ENCODE measurements at regions not wholly inside any gene's neighbourhood (a gene's known extent, or its start where the extent isn't known, plus 50 kb on each side); places are given as distances from the start of the nearest gene placed in this dataset.
"Not testable (repeated sequence)": the region's sequence is repeated elsewhere in the genome, so short reads cannot be mapped to it uniquely, and the experiment has no call there.

- in situ Hi-C loops (cut with MboI; ENCODE audit: low sequenced_read_pairs): not testable (repeated sequence)
These were observed 127.5 kb downstream of the TMEM121 start for GRCh38 chr14:105653921-105654320.

GRCh38 chr14:105659255-105659654 lies 132.9 kb downstream of the TMEM121 start:
- in situ Hi-C loops (cut with MboI; ENCODE audit: low sequenced_read_pairs): not testable (repeated sequence)

- in situ Hi-C loops (cut with MboI; ENCODE audit: low sequenced_read_pairs): no loop called here
These were observed 133.6 kb downstream of the TMEM121 start for GRCh38 chr14:105659935-105660527.

GRCh38 chr14:105660816-105661531 lies 134.6 kb downstream of the TMEM121 start:
- in situ Hi-C loops (cut with MboI; ENCODE audit: low sequenced_read_pairs): no loop called here

DNA sequence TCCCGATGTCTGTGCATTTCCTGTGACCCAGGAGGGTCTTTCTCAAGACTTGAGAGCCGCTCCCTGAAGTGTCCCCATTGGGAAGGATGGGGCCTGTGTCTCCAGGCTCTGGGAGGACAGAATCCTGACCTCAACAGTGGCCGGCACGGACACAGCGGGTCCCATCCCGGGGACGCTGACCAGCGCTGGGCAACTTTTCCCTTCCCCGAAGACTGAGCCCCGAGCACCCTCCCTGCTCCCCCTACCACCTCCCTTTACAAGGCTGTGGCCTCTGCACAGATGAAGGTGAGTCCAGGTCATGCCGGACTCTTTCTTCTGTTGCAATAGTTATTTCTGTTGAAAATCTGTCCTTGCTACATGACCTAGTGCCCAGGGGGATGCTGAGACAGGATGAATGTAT lies 135.7 kb downstream of the TMEM121 start:
- in situ Hi-C loops (cut with MboI; ENCODE audit: low sequenced_read_pairs): not testable (repeated sequence)

GRCh38 chr14:105662592-105662991 lies 136.2 kb downstream of the TMEM121 start:
- in situ Hi-C loops (cut with MboI; ENCODE audit: low sequenced_read_pairs): not testable (repeated sequence)

DNA sequence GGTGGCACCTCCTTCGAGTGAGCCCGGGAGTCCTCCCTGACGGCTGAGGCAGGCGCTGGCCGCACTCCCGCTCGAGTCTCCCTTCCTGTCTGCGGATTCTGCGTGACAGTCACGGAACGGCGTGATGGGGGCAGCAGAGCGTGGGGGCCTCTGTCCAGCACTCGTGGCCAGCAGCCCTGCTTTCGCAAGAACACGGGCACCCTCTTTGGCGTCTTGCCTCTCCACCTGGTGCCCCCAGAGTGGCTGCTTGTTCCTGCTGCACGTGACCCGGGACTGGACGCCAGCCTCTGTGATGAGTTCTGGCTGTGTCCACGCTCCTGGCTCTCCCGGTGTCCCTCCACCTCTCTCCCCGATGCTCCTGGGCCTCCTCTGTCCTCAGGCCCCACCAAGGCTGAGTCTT lies 136.9 kb downstream of the TMEM121 start:
- in situ Hi-C loops (cut with MboI; ENCODE audit: low sequenced_read_pairs): not testable (repeated sequence)

GRCh38 chr14:105663818-105664596 lies 137.6 kb downstream of the TMEM121 start:
- in situ Hi-C loops (cut with MboI; ENCODE audit: low sequenced_read_pairs): not testable (repeated sequence)

GRCh38 chr14:105664691-105665090 lies 138.3 kb downstream of the TMEM121 start:
- in situ Hi-C loops (cut with MboI; ENCODE audit: low sequenced_read_pairs): no loop called here

DNA sequence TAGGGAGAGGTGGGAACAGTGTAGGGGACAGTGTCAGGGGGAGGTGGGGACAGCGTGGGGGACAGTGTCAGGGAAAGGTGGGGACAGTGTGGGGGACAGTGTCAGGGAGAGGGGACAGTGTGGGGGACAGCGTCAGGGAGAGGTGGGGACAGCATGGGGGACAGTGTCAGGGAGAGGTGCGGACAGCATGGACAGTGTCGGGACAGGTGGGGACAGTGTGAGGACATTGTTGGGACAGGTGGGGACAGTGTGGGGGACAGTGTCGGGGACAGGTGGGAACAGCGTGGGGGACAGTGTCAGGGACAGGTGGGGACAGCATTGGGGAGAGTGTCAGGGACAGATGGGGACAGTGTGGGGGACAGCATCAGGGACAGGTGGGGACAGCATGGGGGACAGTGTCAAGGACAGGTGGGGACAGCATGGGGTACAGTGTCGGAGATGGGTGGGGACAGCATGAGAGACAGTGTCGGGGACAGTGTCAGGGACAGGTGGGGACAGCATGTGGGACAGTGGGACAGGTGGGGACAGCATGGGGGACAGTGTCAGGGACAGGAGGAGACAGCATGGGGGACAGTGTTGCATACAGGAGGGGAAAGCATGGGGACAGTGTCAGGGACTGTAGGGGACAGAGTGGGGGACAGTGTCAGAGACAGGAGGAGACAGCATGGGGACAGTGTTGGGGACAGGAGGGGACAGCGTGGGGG lies 139.0 kb downstream of the TMEM121 start:
- in situ Hi-C loops (cut with MboI; ENCODE audit: low sequenced_read_pairs): no loop called here

GRCh38 chr14:105665951-105666277 lies 139.5 kb downstream of the TMEM121 start:
- in situ Hi-C loops (cut with MboI; ENCODE audit: low sequenced_read_pairs): no loop called here

GRCh38 chr14:105666420-105666819 lies 140.0 kb downstream of the TMEM121 start:
- in situ Hi-C loops (cut with MboI; ENCODE audit: low sequenced_read_pairs): no loop called here

- in situ Hi-C loops (cut with MboI; ENCODE audit: low sequenced_read_pairs): not testable (repeated sequence)
These were observed 140.7 kb downstream of the TMEM121 start for GRCh38 chr14:105666991-105667662.

GRCh38 chr14:105667663-105668020 lies 141.3 kb downstream of the TMEM121 start:
- in situ Hi-C loops (cut with MboI; ENCODE audit: low sequenced_read_pairs): not testable (repeated sequence)

DNA sequence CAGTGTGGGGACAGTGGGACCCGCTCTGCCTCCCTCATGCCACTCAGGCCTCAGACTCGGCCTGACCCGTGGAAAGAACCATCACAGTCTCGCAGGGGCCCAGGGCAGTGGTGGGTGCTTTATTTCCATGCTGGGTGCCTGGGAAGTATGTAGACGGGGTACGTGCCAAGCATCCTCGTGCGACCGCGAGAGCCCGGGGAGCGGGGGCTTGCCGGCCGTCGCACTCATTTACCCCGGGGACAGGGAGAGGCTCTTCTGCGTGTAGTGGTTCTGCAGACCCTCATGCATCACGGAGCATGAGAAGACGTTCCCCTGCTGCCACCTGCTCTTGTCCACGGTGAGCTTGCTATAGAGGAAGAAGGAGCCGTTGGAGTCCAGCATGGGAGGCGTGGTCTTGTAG lies 141.6 kb downstream of the TMEM121 start:
- in situ Hi-C loops (cut with MboI; ENCODE audit: low sequenced_read_pairs): not testable (repeated sequence)

- in situ Hi-C loops (cut with MboI; ENCODE audit: low sequenced_read_pairs): not testable (repeated sequence)
These were observed 142.3 kb downstream of the TMEM121 start for GRCh38 chr14:105668471-105669230.

DNA sequence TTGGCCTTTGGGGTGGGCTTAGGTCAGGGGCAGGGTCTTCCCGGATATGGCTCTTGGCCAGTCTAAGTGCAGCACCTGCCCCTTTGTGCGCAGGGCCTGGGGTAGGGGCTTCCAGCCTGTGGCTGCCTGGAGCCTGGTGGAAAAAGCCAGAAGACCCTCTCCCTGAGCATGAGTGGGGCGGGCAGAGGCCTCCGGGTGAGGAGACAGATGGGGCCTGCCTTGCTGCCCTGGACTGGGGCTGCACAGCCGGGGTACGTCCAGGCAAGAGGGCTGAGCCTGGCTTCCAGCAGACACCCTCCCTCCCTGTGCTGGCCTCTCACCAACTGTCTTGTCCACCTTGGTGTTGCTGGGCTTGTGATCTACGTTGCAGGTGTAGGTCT lies 142.8 kb downstream of the TMEM121 start:
- in situ Hi-C loops (cut with MboI; ENCODE audit: low sequenced_read_pairs): not testable (repeated sequence)

DNA sequence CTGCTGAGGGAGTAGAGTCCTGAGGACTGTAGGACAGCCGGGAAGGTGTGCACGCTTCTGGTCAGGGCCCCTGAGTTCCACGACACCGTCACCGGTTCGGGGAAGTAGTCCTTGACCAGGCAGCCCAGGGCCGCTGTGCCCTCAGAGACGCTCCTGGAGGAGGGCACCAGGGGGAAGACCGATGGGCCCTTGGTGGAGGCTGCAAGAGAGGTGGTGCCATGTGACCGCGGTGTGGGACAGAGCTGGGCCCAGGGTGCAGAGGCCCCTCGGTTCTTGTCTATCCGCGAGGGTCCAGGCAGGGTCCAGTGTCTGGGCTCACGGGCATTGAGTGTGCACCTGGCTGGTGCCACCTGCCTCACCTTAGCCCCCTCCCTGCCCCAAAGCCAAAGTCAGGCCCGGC lies 143.3 kb downstream of the TMEM121 start:
- in situ Hi-C loops (cut with MboI; ENCODE audit: low sequenced_read_pairs): not testable (repeated sequence)

- in situ Hi-C loops (cut with MboI; ENCODE audit: low sequenced_read_pairs): not testable (repeated sequence)
These were observed 146.2 kb downstream of the TMEM121 start for GRCh38 chr14:105672450-105673200.
